ENCODE measurements at regions not wholly inside any gene's neighbourhood (a gene's known extent, or its start where the extent isn't known, plus 50 kb on each side); places are given as distances from the start of the nearest gene placed in this dataset.

GRCh38 chr12:5155866-5156265 is 112.2 kb downstream of the KCNA5 start:
- Histone ChIP-seq H3K36me3 (replicated peaks in 1 of 2; ENCODE audit: insufficient read depth in 1 of 2, low read depth in 2 of 2) (no peaks in the 10 kb centered on the region), H3K27ac (no peak overlapping the region), H3K9me3 (no peaks in the 10 kb centered on the region), H3K27me3 (no peaks in the 10 kb centered on the region), H3K4me1 (no peaks in the 10 kb centered on the region), H3K4me3 (no peak overlapping the region)
- WGBS, 2 donors = 66 to 68% methylated on average over 9 of the region's 9 CpGs
- DNase-seq (no peak), ATAC-seq (no peak)
- TF ChIP-seq CTCF (IDR thresholded peaks at IDR 0.05) (no peak), POLR2A (IDR thresholded peaks at IDR 0.05) (no peak)
- intact Hi-C loops (cut with DNase I) = no loop called here

GRCh38 chr12:5160827-5161226 is 117.1 kb downstream of the KCNA5 start:
- intact Hi-C loops (cut with DNase I) = no loop called here
- 57 to 73% methylated on average over 1 of the region's 1 CpG for WGBS, 2 donors
- H3K4me1 ChIP-seq = no peaks in the 10 kb centered on the region
- no peak overlapping the region for H3K4me3 ChIP-seq
- no peak for TF ChIP-seq POLR2A (IDR thresholded peaks at IDR 0.05)
- TF ChIP-seq CTCF (IDR thresholded peaks at IDR 0.05) = no peak
- H3K27me3 ChIP-seq = no peaks in the 10 kb centered on the region
- DNase-seq (no peak), ATAC-seq (no peak)
- no peaks in the 10 kb centered on the region for H3K9me3 ChIP-seq
- H3K27ac ChIP-seq = no peak overlapping the region
- H3K36me3 ChIP-seq (replicated peaks in 1 of 2; ENCODE audit: insufficient read depth in 1 of 2, low read depth in 2 of 2) = no peaks in the 10 kb centered on the region

- Histone ChIP-seq H3K4me3 (no peak overlapping the region), H3K36me3 (replicated peaks in 1 of 2; ENCODE audit: insufficient read depth in 1 of 2, low read depth in 2 of 2) (no peaks in the 10 kb centered on the region), H3K9me3 (no peaks in the 10 kb centered on the region), H3K4me1 (no peaks in the 10 kb centered on the region), H3K27ac (no peak overlapping the region), H3K27me3 (no peaks in the 10 kb centered on the region)
- TF ChIP-seq POLR2A (IDR thresholded peaks at IDR 0.05) (no peak), CTCF (IDR thresholded peaks at IDR 0.05) (no peak)
- ATAC-seq (no peak), DNase-seq (no peak)
- intact Hi-C loops (cut with DNase I) = no loop called here
- WGBS, 2 donors = 69 to 80% methylated on average over 3 of the region's 3 CpGs
These were observed 120.0 kb downstream of the KCNA5 start for GRCh38 chr12:5163661-5164060.

GRCh38 chr12:5165296-5165970 is 121.8 kb downstream of the KCNA5 start:
- Histone ChIP-seq H3K27ac (no peak overlapping the region), H3K9me3 (no peaks in the 10 kb centered on the region), H3K27me3 (no peaks in the 10 kb centered on the region), H3K36me3 (replicated peaks in 1 of 2; ENCODE audit: insufficient read depth in 1 of 2, low read depth in 2 of 2) (no peaks in the 10 kb centered on the region), H3K4me3 (no peak overlapping the region), H3K4me1 (no peaks in the 10 kb centered on the region)
- whole genome bisulfite sequencing, 2 donors = 76 to 82% methylated on average over 5 of the region's 5 CpGs
- intact Hi-C loops (cut with DNase I) = no loop called here
- no peak for DNase-seq
- TF ChIP-seq CTCF (IDR thresholded peaks at IDR 0.05) (no peak), POLR2A (IDR thresholded peaks at IDR 0.05) (no peak)
- no peak for ATAC-seq

- DNase-seq = no peak
- 81 to 100% methylated on average over 1 to 4 of the region's 4 CpGs for WGBS, 2 donors
- ATAC-seq = no peak
- Histone ChIP-seq H3K9me3 (no peaks in the 10 kb centered on the region), H3K4me3 (no peak overlapping the region), H3K27me3 (no peaks in the 10 kb centered on the region), H3K4me1 (no peaks in the 10 kb centered on the region), H3K27ac (no peak overlapping the region), H3K36me3 (replicated peaks in 1 of 2; ENCODE audit: insufficient read depth in 1 of 2, low read depth in 2 of 2) (no peaks in the 10 kb centered on the region)
- intact Hi-C loops (cut with DNase I) = no loop called here
- TF ChIP-seq CTCF (IDR thresholded peaks at IDR 0.05) = no peak
- TF ChIP-seq POLR2A (IDR thresholded peaks at IDR 0.05) = no peak
These were observed 123.3 kb downstream of the KCNA5 start for GRCh38 chr12:5166976-5167375.
